ENCODE measurements at regions not wholly inside any gene's neighbourhood (a gene's known extent, or its start where the extent isn't known, plus 50 kb on each side); places are given as distances from the start of the nearest gene placed in this dataset.

- Histone ChIP-seq H3K36me3 (replicated peaks in 1 of 2; ENCODE audit: control insufficient read depth in 1 of 2, insufficient read depth in 2 of 2, low read length in 2 of 2) (no peaks in the 10 kb centered on the region), H3K4me1 (ENCODE audit: control insufficient read depth in 1 of 2, insufficient read depth in 2 of 2, low read length in 2 of 2) (no peaks in the 10 kb centered on the region), H2AFZ (ENCODE audit: insufficient read depth, low read depth, low read length, poor library complexity, severe bottlenecking) (no peak overlapping the region), H4K20me1 (ENCODE audit: insufficient read depth, low read length) (no peaks in the 10 kb centered on the region), H3K4me3 (replicated peaks in 1 of 3; ENCODE audit: low read depth in 2 of 3, low read length in 3 of 3) (no peak overlapping the region), H3K9me3 (replicated peaks in 1 of 2; ENCODE audit: control insufficient read depth in 1 of 2, insufficient read depth in 1 of 2, low read length in 2 of 2) (peaks cover 2 to 8% of the 10 kb centered on the region in 2 donors), H3K79me2 (ENCODE audit: insufficient read depth, low read length) (no peaks in the 10 kb centered on the region), H3K4me2 (replicated peaks; ENCODE audit: extremely low read depth, low read length, poor library complexity, severe bottlenecking) (no peak overlapping the region), H3K27me3 (ENCODE audit: control insufficient read depth in 2 of 2, insufficient read depth in 2 of 2, low read length in 2 of 2) (no peaks in the 10 kb centered on the region), H3K9ac (ENCODE audit: insufficient read depth, low read length, poor library complexity, severe bottlenecking) (no peak overlapping the region), H3K27ac (ENCODE audit: low read depth in 1 of 2, low read length in 2 of 2) (no peak overlapping the region)
- H3K9me3 Mint-ChIP-seq: peaks cover 0 to 14% (median 5%) of the 10 kb centered on the region in 7 donors
- no peaks in the 10 kb centered on the region for H3K36me3 Mint-ChIP-seq
- no peak overlapping the region for H3K27ac Mint-ChIP-seq
- no peak for DNase-seq
- peaks cover 0 to 1% (median 0%) of the 10 kb centered on the region in 3 donors for H3K27me3 Mint-ChIP-seq (ENCODE audit: low read depth in 3 of 3)
- WGBS (ENCODE audit: insufficient coverage): no CpG with 5 or more reads among the region's 2 CpGs
- H3K4me3 Mint-ChIP-seq: no peak overlapping the region
- intact Hi-C loops (cut with micrococcal nuclease): no loop called here
- no peak for TF ChIP-seq CTCF (IDR thresholded peaks at IDR 0.05)
- H3K4me1 Mint-ChIP-seq: no peaks in the 10 kb centered on the region
These were observed 893.3 kb upstream of the MDGA2 start for GRCh38 chr14:48568688-48569087.

- H3K27ac ChIP-seq (ENCODE audit: low read depth in 1 of 2, low read length in 2 of 2): no peak overlapping the region
- H2AFZ ChIP-seq (ENCODE audit: insufficient read depth, low read depth, low read length, poor library complexity, severe bottlenecking): no peak overlapping the region
- peaks cover 5 to 11% of the 10 kb centered on the region in 2 donors for H3K9me3 ChIP-seq (replicated peaks in 1 of 2; ENCODE audit: control insufficient read depth in 1 of 2, insufficient read depth in 1 of 2, low read length in 2 of 2)
- peaks cover 0 to 1% (median 0%) of the 10 kb centered on the region in 3 donors for H3K27me3 Mint-ChIP-seq (ENCODE audit: low read depth in 3 of 3)
- no peaks in the 10 kb centered on the region for H4K20me1 ChIP-seq (ENCODE audit: insufficient read depth, low read length)
- H3K4me1 Mint-ChIP-seq: no peaks in the 10 kb centered on the region
- DNase-seq: no peak
- no peak for TF ChIP-seq CTCF (IDR thresholded peaks at IDR 0.05)
- H3K27ac Mint-ChIP-seq: no peak overlapping the region
- H3K79me2 ChIP-seq (ENCODE audit: insufficient read depth, low read length): no peaks in the 10 kb centered on the region
- H3K4me3 Mint-ChIP-seq: no peak overlapping the region
- H3K27me3 ChIP-seq (ENCODE audit: control insufficient read depth in 2 of 2, insufficient read depth in 2 of 2, low read length in 2 of 2): no peaks in the 10 kb centered on the region
- H3K36me3 Mint-ChIP-seq: no peaks in the 10 kb centered on the region
- H3K9me3 Mint-ChIP-seq: peaks cover 0 to 14% (median 6%) of the 10 kb centered on the region in 7 donors
- no peaks in the 10 kb centered on the region for H3K4me1 ChIP-seq (ENCODE audit: control insufficient read depth in 1 of 2, insufficient read depth in 2 of 2, low read length in 2 of 2)
- no peak overlapping the region for H3K4me3 ChIP-seq (replicated peaks in 1 of 3; ENCODE audit: low read depth in 2 of 3, low read length in 3 of 3)
- no peak overlapping the region for H3K9ac ChIP-seq (ENCODE audit: insufficient read depth, low read length, poor library complexity, severe bottlenecking)
- intact Hi-C loops (cut with micrococcal nuclease): no loop called here
- H3K36me3 ChIP-seq (replicated peaks in 1 of 2; ENCODE audit: control insufficient read depth in 1 of 2, insufficient read depth in 2 of 2, low read length in 2 of 2): no peaks in the 10 kb centered on the region
- no CpG with 5 or more reads among the region's 1 CpG for WGBS (ENCODE audit: insufficient coverage)
- no peak overlapping the region for H3K4me2 ChIP-seq (replicated peaks; ENCODE audit: extremely low read depth, low read length, poor library complexity, severe bottlenecking)
These were observed 892.8 kb upstream of the MDGA2 start for GRCh38 chr14:48568252-48568651.
